Endodermal cell (in vitro differentiated cells): ENCODE measurements at regions not wholly inside any gene's neighbourhood (a gene's known extent, or its start where the extent isn't known, plus 50 kb on each side); places are given as distances from the start of the nearest gene placed in this dataset.
A peak's percentile ranks its signal among the peaks of the same experiment; 100 is the strongest.
"Not testable (repeated sequence)": the region's sequence is repeated elsewhere in the genome, so short reads cannot be mapped to it uniquely, and the experiment has no call there.

Experiments used
- DNase-seq: peaks from one replicate; pipeline ENCODE4 v3.0.0-alpha.2; 2017
- H3K27ac ChIP-seq: 2 replicates; pipeline ENCODE4 v1.5.1; 2013; ENCODE audit warnings: mild to moderate bottlenecking, low read depth, low read length, moderate library complexity
- H3K27me3 ChIP-seq: 2 replicates; pipeline ENCODE4 v1.6.1; 2013; ENCODE audit warnings: mild to moderate bottlenecking, low read length, moderate library complexity; ENCODE audit not compliant: insufficient read depth, control insufficient read depth, poor library complexity, severe bottlenecking
- H3K36me3 ChIP-seq: 2 replicates; pipeline ENCODE4 v1.7.0; 2013; ENCODE audit warnings: mild to moderate bottlenecking, low read length, moderate library complexity; ENCODE audit not compliant: control insufficient read depth, insufficient read depth
- H3K4me1 ChIP-seq: one replicate; pipeline ENCODE4 v1.7.0; 2013; ENCODE audit warnings: low read length; ENCODE audit not compliant: control insufficient read depth, insufficient read depth
- H3K4me3 ChIP-seq: 2 replicates; pipeline ENCODE4 v1.5.1; 2013; ENCODE audit warnings: mild to moderate bottlenecking, low read length, moderate library complexity
- H3K9ac ChIP-seq: 2 replicates; pipeline ENCODE4 v1.6.1; 2013; ENCODE audit warnings: mild to moderate bottlenecking, low read length, moderate library complexity; ENCODE audit not compliant: poor library complexity, severe bottlenecking; ENCODE audit errors: extremely low read depth
- H3K9me3 ChIP-seq: 2 replicates; pipeline ENCODE4 v1.6.1; 2013; ENCODE audit warnings: mild to moderate bottlenecking, low read length, moderate library complexity; ENCODE audit not compliant: control insufficient read depth
- H3K27ac Mint-ChIP-seq: 2 replicates; pipeline ENCODE4 v1.8.0; 2020; ENCODE audit warnings: mixed read lengths
- H3K27me3 Mint-ChIP-seq: 2 replicates; pipeline ENCODE4 v1.8.0; 2021; ENCODE audit warnings: mild to moderate bottlenecking, mixed read lengths; ENCODE audit not compliant: insufficient read depth
- H3K36me3 Mint-ChIP-seq: 2 replicates; pipeline ENCODE4 v1.8.0; 2020; ENCODE audit warnings: low read depth, mixed read lengths
- H3K4me1 Mint-ChIP-seq: 2 replicates; pipeline ENCODE4 v1.8.0; 2020; ENCODE audit warnings: mixed read lengths
- H3K4me3 Mint-ChIP-seq: 2 replicates; pipeline ENCODE4 v1.8.0; 2020; ENCODE audit warnings: mild to moderate bottlenecking, moderate library complexity, mixed read lengths
- H3K9me3 Mint-ChIP-seq: 2 replicates; pipeline ENCODE4 v1.8.0; 2020; ENCODE audit warnings: mild to moderate bottlenecking, mixed read lengths
- WGBS, 2 experiments: methylation state at CpG; one replicate each; pipeline versions ENCODE4 v1.1.5 to v1.1.7; 2013; ENCODE audit warnings: missing lambda C conversion rate in 2 of 2, mixed read lengths in 1 of 2; ENCODE audit not compliant: insufficient coverage in 1 of 2, insufficient read length in 1 of 2; 5-methylcytosine and 5-hydroxymethylcytosine counted together
- TF ChIP-seq, protein P1 (sequence below): fragments of 200-600 bp; sonication (generic); conservative IDR thresholded peaks from 2 replicates; pipeline ENCODE4 v1.5.0; 2021; ENCODE audit warnings: antibody characterized with exemption, mild to moderate bottlenecking

- no peak overlapping the region for H3K4me3 ChIP-seq
- WGBS, 2 experiments = 80 to 93% methylated on average over 1 to 2 of the region's 2 CpGs
- no peaks in the 10 kb centered on the region for H3K9me3 ChIP-seq
- no peak overlapping the region for H3K27ac ChIP-seq
- H3K4me1 ChIP-seq = no peaks in the 10 kb centered on the region
- no peak overlapping the region for H3K27ac Mint-ChIP-seq
- H3K36me3 ChIP-seq = no peaks in the 10 kb centered on the region
- no peaks in the 10 kb centered on the region for H3K27me3 ChIP-seq
- no peaks in the 10 kb centered on the region for H3K36me3 Mint-ChIP-seq
- TF ChIP-seq, protein P1, sequence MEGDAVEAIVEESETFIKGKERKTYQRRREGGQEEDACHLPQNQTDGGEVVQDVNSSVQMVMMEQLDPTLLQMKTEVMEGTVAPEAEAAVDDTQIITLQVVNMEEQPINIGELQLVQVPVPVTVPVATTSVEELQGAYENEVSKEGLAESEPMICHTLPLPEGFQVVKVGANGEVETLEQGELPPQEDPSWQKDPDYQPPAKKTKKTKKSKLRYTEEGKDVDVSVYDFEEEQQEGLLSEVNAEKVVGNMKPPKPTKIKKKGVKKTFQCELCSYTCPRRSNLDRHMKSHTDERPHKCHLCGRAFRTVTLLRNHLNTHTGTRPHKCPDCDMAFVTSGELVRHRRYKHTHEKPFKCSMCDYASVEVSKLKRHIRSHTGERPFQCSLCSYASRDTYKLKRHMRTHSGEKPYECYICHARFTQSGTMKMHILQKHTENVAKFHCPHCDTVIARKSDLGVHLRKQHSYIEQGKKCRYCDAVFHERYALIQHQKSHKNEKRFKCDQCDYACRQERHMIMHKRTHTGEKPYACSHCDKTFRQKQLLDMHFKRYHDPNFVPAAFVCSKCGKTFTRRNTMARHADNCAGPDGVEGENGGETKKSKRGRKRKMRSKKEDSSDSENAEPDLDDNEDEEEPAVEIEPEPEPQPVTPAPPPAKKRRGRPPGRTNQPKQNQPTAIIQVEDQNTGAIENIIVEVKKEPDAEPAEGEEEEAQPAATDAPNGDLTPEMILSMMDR = no peak
- H3K9me3 Mint-ChIP-seq = peaks cover 2% of the 10 kb centered on the region
- H3K4me3 Mint-ChIP-seq = no peak overlapping the region
- peaks cover 3% of the 10 kb centered on the region for H3K4me1 Mint-ChIP-seq
- H3K27me3 Mint-ChIP-seq = no peaks in the 10 kb centered on the region
- H3K9ac ChIP-seq = no peak overlapping the region
- no peak for DNase-seq
Measured at GRCh38 chr5:62767077-62767476, 188.5 kb downstream of the LRRC70 start.

DNA sequence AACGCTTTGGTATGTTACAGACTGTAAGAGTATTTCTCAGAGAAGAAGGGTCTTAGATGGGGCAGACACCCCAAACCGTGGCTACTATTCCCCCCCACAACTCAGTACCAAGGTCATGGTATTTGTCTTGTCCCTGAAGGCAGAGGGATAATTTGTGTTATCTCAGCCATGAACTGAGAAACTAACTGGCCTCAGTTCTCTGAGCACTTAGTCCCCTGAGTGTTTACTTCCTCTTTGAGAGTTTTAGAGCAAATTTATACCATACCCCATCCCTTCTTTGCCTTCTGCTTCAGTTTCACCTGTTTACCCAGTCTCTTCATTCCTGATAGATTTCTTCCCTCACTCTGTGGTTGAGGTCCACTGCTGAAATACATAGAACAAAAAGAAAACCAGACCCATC lies 183.9 kb downstream of the LRRC70 start:
- Histone ChIP-seq H3K9me3 (no peaks in the 10 kb centered on the region), H3K4me3 (no peak overlapping the region), H3K27me3 (no peaks in the 10 kb centered on the region), H3K9ac (no peak overlapping the region), H3K36me3 (no peaks in the 10 kb centered on the region), H3K4me1 (no peaks in the 10 kb centered on the region), H3K27ac (no peak overlapping the region)
- TF ChIP-seq, protein P1 = no peak
- Mint-ChIP-seq H3K4me3 (no peak overlapping the region), H3K27ac (no peak overlapping the region), H3K36me3 (no peaks in the 10 kb centered on the region), H3K4me1 (peaks cover 3% of the 10 kb centered on the region), H3K27me3 (no peaks in the 10 kb centered on the region), H3K9me3 (no peaks in the 10 kb centered on the region)
- WGBS, 2 experiments = 87 to 90% methylated on average over 2 of the region's 2 CpGs
- no peak for DNase-seq

DNA sequence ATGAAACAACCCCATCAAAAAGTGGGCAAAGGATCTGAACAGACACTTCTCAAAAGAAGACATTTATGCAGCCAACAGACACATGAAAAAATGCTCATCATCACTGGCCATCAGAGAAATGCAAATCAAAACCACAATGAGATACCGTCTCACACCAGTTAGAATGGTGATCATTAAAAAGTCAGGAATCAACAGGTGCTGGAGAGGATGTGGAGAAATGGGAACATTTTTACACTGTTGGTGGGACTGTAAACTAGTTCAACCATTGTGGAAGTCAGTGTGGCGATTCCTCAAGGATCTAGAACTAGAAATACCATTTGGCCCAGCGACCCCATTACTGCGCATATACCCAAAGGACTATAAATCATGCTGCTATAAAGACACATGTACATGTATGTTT lies 179.1 kb downstream of the LRRC70 start:
- H3K36me3 Mint-ChIP-seq, H3K36me3 ChIP-seq, H3K4me3 ChIP-seq, H3K4me3 Mint-ChIP-seq, H3K9me3 ChIP-seq, H3K27me3 ChIP-seq, H3K4me1 Mint-ChIP-seq, DNase-seq, H3K27ac ChIP-seq, H3K4me1 ChIP-seq, H3K27me3 Mint-ChIP-seq, H3K9ac ChIP-seq, H3K27ac Mint-ChIP-seq: not testable (repeated sequence)
- H3K9me3 Mint-ChIP-seq = peaks cover 11% of the 10 kb centered on the region
- 97% methylated on average over 4 of the region's 4 CpGs; no CpG with 5 or more reads in 1 of the 2 experiments for WGBS, 2 experiments

- H3K27me3 ChIP-seq, H3K4me1 ChIP-seq, H3K36me3 Mint-ChIP-seq, H3K27me3 Mint-ChIP-seq, H3K27ac ChIP-seq, H3K4me1 Mint-ChIP-seq, H3K4me3 Mint-ChIP-seq, H3K4me3 ChIP-seq, H3K36me3 ChIP-seq, H3K27ac Mint-ChIP-seq, H3K9ac ChIP-seq: not testable (repeated sequence)
- H3K9me3 Mint-ChIP-seq = peaks cover 25% of the 10 kb centered on the region
- DNase-seq = peak; percentile 58
- H3K9me3 ChIP-seq = peaks cover 12% of the 10 kb centered on the region
- WGBS, 2 experiments = 82% methylated on average over 3 of the region's 4 CpGs; no CpG with 5 or more reads in 1 of the 2 experiments
Measured at GRCh38 chr5:62752998-62753367, 174.4 kb downstream of the LRRC70 start.

DNA sequence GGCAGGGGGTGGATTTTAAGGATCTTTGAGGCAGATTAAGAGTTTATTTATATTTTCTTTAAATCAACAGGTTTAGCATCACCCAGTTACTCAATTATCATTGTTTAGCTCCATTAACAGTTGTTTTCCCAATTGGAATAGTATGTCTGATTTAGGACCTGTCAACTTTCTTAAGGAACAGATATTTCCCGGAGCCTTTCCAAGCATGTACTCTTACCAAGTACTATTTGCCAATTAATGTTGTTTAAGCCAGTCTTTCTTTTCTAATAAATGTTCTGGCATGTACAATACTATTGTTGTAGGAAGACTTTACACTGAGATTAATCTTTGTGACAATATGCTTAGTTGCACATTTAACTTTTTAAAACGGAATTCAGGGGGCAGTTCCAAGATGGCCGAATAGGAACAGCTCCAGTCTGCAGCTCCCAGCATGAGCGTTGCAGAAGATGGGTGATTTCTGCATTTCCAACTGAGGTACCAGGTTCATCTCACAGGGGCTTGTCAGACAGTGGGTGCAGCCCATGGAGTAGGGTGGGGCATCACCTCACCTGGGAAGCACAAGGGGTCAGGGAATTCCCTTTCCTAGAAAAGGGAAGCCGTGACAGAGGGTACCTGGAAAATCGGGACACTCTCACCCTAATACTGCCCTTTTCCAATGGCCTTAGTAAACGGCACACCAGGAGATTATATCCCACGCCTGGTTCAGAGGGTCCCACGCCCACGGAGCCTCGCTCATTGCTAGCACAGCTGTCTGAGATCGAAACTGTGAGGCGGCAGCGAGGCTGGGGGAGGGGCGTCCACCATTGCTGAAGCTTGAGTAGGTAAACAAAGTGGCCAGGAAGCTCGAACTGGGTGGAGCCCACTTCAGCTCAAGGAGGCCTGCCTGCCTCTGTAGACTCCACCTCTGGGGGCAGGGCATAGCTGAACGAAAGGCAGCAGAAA lies 173.7 kb downstream of the LRRC70 start:
- peaks cover 25% of the 10 kb centered on the region for H3K9me3 Mint-ChIP-seq
- H3K27ac ChIP-seq, H3K36me3 ChIP-seq, H3K4me1 ChIP-seq, H3K4me1 Mint-ChIP-seq, H3K27ac Mint-ChIP-seq, H3K36me3 Mint-ChIP-seq, H3K9ac ChIP-seq, H3K4me3 ChIP-seq, H3K4me3 Mint-ChIP-seq, H3K27me3 ChIP-seq, DNase-seq, H3K27me3 Mint-ChIP-seq: not testable (repeated sequence)
- peaks cover 12% of the 10 kb centered on the region for H3K9me3 ChIP-seq
- 82 to 93% methylated on average over 6 to 16 of the region's 17 CpGs for WGBS, 2 experiments
